ENCODE measurements at regions not wholly inside any gene's neighbourhood (a gene's known extent, or its start where the extent isn't known, plus 50 kb on each side); places are given as distances from the start of the nearest gene placed in this dataset.

- no peak for TF ChIP-seq CTCF (IDR thresholded peaks at IDR 0.05; ENCODE audit: partially characterized antibody, unreplicated experiment)
- DNase-seq, result no peak
- H3K27ac Mint-ChIP-seq (ENCODE audit: unreplicated experiment), result no peak overlapping the region
- no peak overlapping the region for H3K4me3 Mint-ChIP-seq (ENCODE audit: unreplicated experiment)
- H3K27me3 Mint-ChIP-seq (ENCODE audit: unreplicated experiment), result no peaks in the 10 kb centered on the region
- H3K4me1 Mint-ChIP-seq (ENCODE audit: low read depth, unreplicated experiment), result peaks cover 7% of the 10 kb centered on the region
- no peaks in the 10 kb centered on the region for H3K9me3 Mint-ChIP-seq (ENCODE audit: unreplicated experiment)
- H3K36me3 Mint-ChIP-seq (ENCODE audit: unreplicated experiment), result peaks cover 9% of the 10 kb centered on the region
Observed at GRCh38 chr3:63048367-63049326, 173.4 kb upstream of the CADPS start.

GRCh38 chr3:63050548-63051177 lies 175.4 kb upstream of the CADPS start:
- no peaks in the 10 kb centered on the region for H3K9me3 Mint-ChIP-seq (ENCODE audit: unreplicated experiment)
- no peak for TF ChIP-seq CTCF (IDR thresholded peaks at IDR 0.05; ENCODE audit: partially characterized antibody, unreplicated experiment)
- no peak overlapping the region for H3K4me3 Mint-ChIP-seq (ENCODE audit: unreplicated experiment)
- DNase-seq, result no peak
- peaks cover 7% of the 10 kb centered on the region for H3K4me1 Mint-ChIP-seq (ENCODE audit: low read depth, unreplicated experiment)
- H3K27ac Mint-ChIP-seq (ENCODE audit: unreplicated experiment), result no peak overlapping the region
- H3K36me3 Mint-ChIP-seq (ENCODE audit: unreplicated experiment), result no peaks in the 10 kb centered on the region
- no peaks in the 10 kb centered on the region for H3K27me3 Mint-ChIP-seq (ENCODE audit: unreplicated experiment)

- peak; percentile 17 for DNase-seq
- Mint-ChIP-seq H3K27ac (ENCODE audit: unreplicated experiment) (no peak overlapping the region), H3K4me3 (ENCODE audit: unreplicated experiment) (no peak overlapping the region), H3K27me3 (ENCODE audit: unreplicated experiment) (no peaks in the 10 kb centered on the region), H3K36me3 (ENCODE audit: unreplicated experiment) (no peaks in the 10 kb centered on the region), H3K4me1 (ENCODE audit: low read depth, unreplicated experiment) (peaks cover 7% of the 10 kb centered on the region), H3K9me3 (ENCODE audit: unreplicated experiment) (no peaks in the 10 kb centered on the region)
- no peak for TF ChIP-seq CTCF (IDR thresholded peaks at IDR 0.05; ENCODE audit: partially characterized antibody, unreplicated experiment)
Observed at GRCh38 chr3:63051920-63052319, 176.7 kb upstream of the CADPS start.

GRCh38 chr3:63056932-63057331 lies 181.7 kb upstream of the CADPS start:
- Mint-ChIP-seq H3K36me3 (ENCODE audit: unreplicated experiment) (no peaks in the 10 kb centered on the region), H3K4me3 (ENCODE audit: unreplicated experiment) (no peak overlapping the region), H3K27me3 (ENCODE audit: unreplicated experiment) (no peaks in the 10 kb centered on the region), H3K9me3 (ENCODE audit: unreplicated experiment) (no peaks in the 10 kb centered on the region), H3K4me1 (ENCODE audit: low read depth, unreplicated experiment) (peaks cover 2% of the 10 kb centered on the region), H3K27ac (ENCODE audit: unreplicated experiment) (no peak overlapping the region)
- TF ChIP-seq CTCF (IDR thresholded peaks at IDR 0.05; ENCODE audit: partially characterized antibody, unreplicated experiment), result no peak
- no peak for DNase-seq

GRCh38 chr3:63060412-63060811 lies 185.2 kb upstream of the CADPS start:
- Mint-ChIP-seq H3K9me3 (ENCODE audit: unreplicated experiment) (no peaks in the 10 kb centered on the region), H3K4me3 (ENCODE audit: unreplicated experiment) (no peak overlapping the region), H3K27ac (ENCODE audit: unreplicated experiment) (no peak overlapping the region), H3K27me3 (ENCODE audit: unreplicated experiment) (no peaks in the 10 kb centered on the region), H3K36me3 (ENCODE audit: unreplicated experiment) (no peaks in the 10 kb centered on the region), H3K4me1 (ENCODE audit: low read depth, unreplicated experiment) (no peaks in the 10 kb centered on the region)
- no peak for DNase-seq
- no peak for TF ChIP-seq CTCF (IDR thresholded peaks at IDR 0.05; ENCODE audit: partially characterized antibody, unreplicated experiment)

All from glutamatergic neuron (in vitro differentiated cells).